Endothelial cell of umbilical vein (primary cell): ENCODE measurements at regions not wholly inside any gene's neighbourhood (a gene's known extent, or its start where the extent isn't known, plus 50 kb on each side); places are given as distances from the start of the nearest gene placed in this dataset.

ENCODE experiments used
- BruUV-seq: library from RNA; stranded (reverse); fragments of 400-500 nt; replicated peaks from 2 replicates; lab custom pipeline; 2021; lab: Mats Ljungman, UMichigan
- CTCF ChIA-PET: fragments of 300-600, 350-600 bp; sonication (Branson Sonifier 250); formaldehyde crosslinking; loops from one replicate; lab custom pipeline; 2021; ENCODE audit warnings: antibody characterized with exemption, inconsistent platforms; lab: Charles Lee
- POLR2A ChIA-PET: fragments of 300-600, 350-600 bp; sonication (Branson Sonifier 250); formaldehyde crosslinking; loops from one replicate; lab custom pipeline; 2021; ENCODE audit warnings: antibody characterized with exemption, inconsistent platforms; lab: Charles Lee
- DNase-seq: peaks from one replicate; pipeline ENCODE4 v3.0.0-alpha.2; 2011; ENCODE audit warnings: low read depth, low spot score
- FAIRE-seq: peaks from 2 replicates; lab custom pipeline; 2011; peaks lifted over from hg19 to GRCh38; lab: Jason Lieb, UNC
- H2AFZ ChIP-seq: 2 replicates; pipeline ENCODE4 v1.6.0; 2012; ENCODE audit warnings: low read depth, low read length, control low read depth, inconsistent platforms
- H3K27ac ChIP-seq: 2 replicates; pipeline ENCODE4 v1.5.1; 2011; ENCODE audit warnings: low read depth, mild to moderate bottlenecking, control low read depth, low read length, moderate library complexity; ENCODE audit not compliant: insufficient read depth
- H3K27me3 ChIP-seq, 2 experiments: 2 replicates each; pipeline versions ENCODE4 v1.6.0 to v1.6.1; 2011; ENCODE audit warnings: low read length in 2 of 2, mixed read lengths in 1 of 2; ENCODE audit not compliant: control insufficient read depth in 2 of 2, insufficient read depth in 2 of 2
- H3K36me3 ChIP-seq, 2 experiments: 2 replicates in 1 of 2; 3 replicates in 1 of 2; pipeline ENCODE4 v1.5.1; 2011; ENCODE audit warnings: low read length in 2 of 2, mild to moderate bottlenecking in 1 of 2, moderate library complexity in 1 of 2; ENCODE audit not compliant: control insufficient read depth in 2 of 2, insufficient read depth in 2 of 2; ENCODE audit errors: extremely low read depth in 1 of 2
- H3K4me1 ChIP-seq: 3 replicates; pipeline ENCODE4 v1.5.1; 2011; ENCODE audit warnings: mild to moderate bottlenecking, low read length; ENCODE audit not compliant: control insufficient read depth, insufficient read depth; ENCODE audit errors: extremely low read depth
- H3K4me2 ChIP-seq: 2 replicates; pipeline ENCODE4 v1.6.1; 2011; ENCODE audit warnings: low read length, control low read depth, mixed read lengths; ENCODE audit not compliant: insufficient read depth
- H3K4me3 ChIP-seq, 3 experiments: fragments of 200-600 bp in 1 of 3; sonication (generic), shearing (Covaris generic) in 1 of 3; replicated peaks in 1 of 3; 2 replicates each; pipeline ENCODE4 v1.5.1; 2011 to 2016; ENCODE audit warnings: control low read depth in 3 of 3, low read length in 3 of 3, mild to moderate bottlenecking in 2 of 3, inconsistent platforms in 1 of 3, low read depth in 1 of 3, moderate library complexity in 1 of 3; ENCODE audit not compliant: insufficient read depth in 1 of 3
- H3K79me2 ChIP-seq: 2 replicates; pipeline ENCODE4 v1.6.0; 2012; ENCODE audit warnings: low read length, inconsistent platforms; ENCODE audit not compliant: control insufficient read depth, insufficient read depth
- H3K9ac ChIP-seq: replicated peaks from 2 replicates; pipeline ENCODE3; 2011; ENCODE audit warnings: low read length, control low read depth; ENCODE audit not compliant: insufficient read depth; ENCODE audit errors: extremely low read depth
- H3K9me1 ChIP-seq: replicated peaks from 3 replicates; pipeline ENCODE4 v1.6.0; 2011; ENCODE audit warnings: mild to moderate bottlenecking, low read length; ENCODE audit not compliant: control insufficient read depth, insufficient read depth; ENCODE audit errors: extremely low read depth
- H3K9me3 ChIP-seq: replicated peaks from 2 replicates; pipeline ENCODE4 v1.5.1; 2012; ENCODE audit warnings: low read length, inconsistent platforms; ENCODE audit not compliant: control insufficient read depth, insufficient read depth
- H4K20me1 ChIP-seq: replicated peaks from 2 replicates; pipeline ENCODE3; 2011; ENCODE audit warnings: mild to moderate bottlenecking, low read length; ENCODE audit not compliant: control insufficient read depth, insufficient read depth; ENCODE audit errors: extremely low read depth
- CTCF ChIP-seq, 2 donors: IDR thresholded peaks; 1 replicate in 1 of 2; 2 replicates in 1 of 2; pipeline ENCODE4 v1.5.1; 2011; ENCODE audit warnings: low read length in 2 of 2, mild to moderate bottlenecking in 2 of 2, moderate library complexity in 2 of 2, control low read depth in 1 of 2, inconsistent platforms in 1 of 2, low read depth in 1 of 2; ENCODE audit not compliant: insufficient read depth in 1 of 2; ENCODE audit errors: extremely low read depth in 1 of 2
- EZH2 ChIP-seq: IDR thresholded peaks from 2 replicates; pipeline ENCODE4 v1.6.1; 2012; ENCODE audit warnings: borderline replicate concordance, low read depth, mild to moderate bottlenecking, moderate library complexity, low read length, inconsistent platforms; ENCODE audit not compliant: severe bottlenecking
- FOS ChIP-seq: IDR thresholded peaks from 2 replicates; pipeline ENCODE4 v1.6.1; 2011; ENCODE audit warnings: mild to moderate bottlenecking, low read length, moderate library complexity, borderline replicate concordance; ENCODE audit not compliant: insufficient read depth
- GATA2 ChIP-seq: IDR thresholded peaks from 2 replicates; pipeline ENCODE4 v1.7.0; 2011; ENCODE audit warnings: low read depth, mild to moderate bottlenecking, moderate library complexity, mixed read lengths, low read length; ENCODE audit not compliant: insufficient read length, insufficient read depth
- JUN ChIP-seq: IDR thresholded peaks from 2 replicates; pipeline ENCODE4 v1.6.1; 2011; ENCODE audit warnings: borderline replicate concordance, low read depth; ENCODE audit not compliant: insufficient read length, insufficient read depth
- MYC ChIP-seq: IDR thresholded peaks from one replicate; pipeline ENCODE4 v1.6.1; 2011; ENCODE audit warnings: mild to moderate bottlenecking, low read depth, low read length
- POLR2A ChIP-seq: IDR thresholded peaks from 2 replicates; pipeline ENCODE4 v1.6.1; 2012; ENCODE audit warnings: low read depth, mild to moderate bottlenecking, control low read depth, low read length
- POLR2AphosphoS5 ChIP-seq: IDR thresholded peaks from 2 replicates; pipeline ENCODE4 v1.6.1; 2012; ENCODE audit warnings: low read depth, mild to moderate bottlenecking, control low read depth, low read length, moderate library complexity; ENCODE audit not compliant: insufficient read depth
- dilution Hi-C: fragments of 300-500 bp; cut with MboI; formaldehyde crosslinking; loops from one replicate; pipeline ENCODE4 v1.15.0; 2019; ENCODE audit warnings: low sequenced_read_pairs; ENCODE audit not compliant: extremely low pct_ligation_motif_present
- intact Hi-C: fragments of 100-400 bp; cut with micrococcal nuclease; formaldehyde crosslinking; loops from one replicate; pipeline ENCODE4 v1.10.0; 2022
- TF ChIP-seq, protein P1 (sequence below): IDR thresholded peaks from 2 replicates; pipeline ENCODE4 v1.6.1; 2011; ENCODE audit not compliant: insufficient read depth, insufficient read length

DNA sequence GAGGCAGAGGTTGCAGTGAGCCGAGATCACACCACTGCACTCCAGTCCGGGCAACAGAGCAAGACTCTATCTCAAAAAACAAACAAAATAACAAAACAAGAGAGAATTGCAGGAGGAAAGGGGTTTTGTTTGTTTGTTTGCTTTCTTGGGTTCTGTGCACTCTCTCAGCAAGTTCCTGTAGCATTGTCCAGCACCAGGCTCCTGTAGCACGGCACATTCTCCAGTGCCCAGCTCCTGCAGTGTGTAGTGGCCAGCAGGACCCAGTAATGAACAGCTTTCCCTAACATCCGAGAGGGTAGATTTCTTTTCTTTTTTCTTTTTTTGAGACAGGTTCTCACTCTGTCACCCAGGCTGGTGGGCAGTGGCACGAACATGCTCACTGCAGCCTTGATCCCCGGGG is 60.5 kb upstream of the USP9X start:
- no TSS peak for BruUV-seq
- H2AFZ ChIP-seq = no peak overlapping the region
- no peaks in the 10 kb centered on the region for H3K79me2 ChIP-seq
- no peaks in the 10 kb centered on the region for H3K9me3 ChIP-seq
- no peaks in the 10 kb centered on the region for H3K36me3 ChIP-seq
- ChIA-PET CTCF (no interaction called here), POLR2A (no interaction called here)
- dilution Hi-C loops = no loop called here
- intact Hi-C loops = no loop called here
- H3K9me1 ChIP-seq = no peaks in the 10 kb centered on the region
- no peak for DNase-seq
- no peak overlapping the region for H3K4me3 ChIP-seq
- no peak for TF ChIP-seq CTCF (IDR thresholded peaks at IDR 0.05; ENCODE audit: extremely low read depth in 1 of 2, insufficient read depth in 1 of 2, low read depth in 1 of 2, low read length in 2 of 2)
- TF ChIP-seq MYC = no peak
- no peak for TF ChIP-seq JUN
- no peak for TF ChIP-seq POLR2AphosphoS5
- no peak for TF ChIP-seq FOS
- no peak for TF ChIP-seq POLR2A
- TF ChIP-seq EZH2 = no peak
- TF ChIP-seq GATA2 = no peak
- TF ChIP-seq, protein P1, sequence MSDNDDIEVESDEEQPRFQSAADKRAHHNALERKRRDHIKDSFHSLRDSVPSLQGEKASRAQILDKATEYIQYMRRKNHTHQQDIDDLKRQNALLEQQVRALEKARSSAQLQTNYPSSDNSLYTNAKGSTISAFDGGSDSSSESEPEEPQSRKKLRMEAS = no peak
- no peaks in the 10 kb centered on the region for H3K27me3 ChIP-seq
- H3K9ac ChIP-seq = no peak overlapping the region
- H3K4me1 ChIP-seq = no peaks in the 10 kb centered on the region
- H3K27ac ChIP-seq = no peak overlapping the region
- H3K4me2 ChIP-seq = no peak overlapping the region
- no peak for FAIRE-seq
- H4K20me1 ChIP-seq = no peaks in the 10 kb centered on the region
